Mesothelial cell of epicardium (in vitro differentiated cells): ENCODE measurements at regions not wholly inside any gene's neighbourhood (a gene's known extent, or its start where the extent isn't known, plus 50 kb on each side); places are given as distances from the start of the nearest gene placed in this dataset.
"Not testable (repeated sequence)": the region's sequence is repeated elsewhere in the genome, so short reads cannot be mapped to it uniquely, and the experiment has no call there.

ENCODE experiments used
- DNase-seq, 2 experiments: peaks; one replicate each; pipeline ENCODE4 v3.0.0; 2021; ENCODE audit warnings: low spot score in 2 of 2; ENCODE audit not compliant: unreplicated experiment in 2 of 2
- H3K27ac Mint-ChIP-seq: 2 replicates; pipeline ENCODE4 v1.8.0; 2021; ENCODE audit warnings: mixed read lengths
- H3K27me3 Mint-ChIP-seq: 2 replicates; pipeline ENCODE4 v1.8.0; 2021; ENCODE audit warnings: low read depth, mixed read lengths
- H3K36me3 Mint-ChIP-seq: 2 replicates; pipeline ENCODE4 v1.8.0; 2021; ENCODE audit warnings: mixed read lengths
- H3K4me1 Mint-ChIP-seq: 2 replicates; pipeline ENCODE4 v1.8.0; 2021; ENCODE audit warnings: mixed read lengths
- H3K4me3 Mint-ChIP-seq: 2 replicates; pipeline ENCODE4 v1.8.0; 2021; ENCODE audit warnings: mild to moderate bottlenecking, moderate library complexity, mixed read lengths
- H3K9me3 Mint-ChIP-seq: 2 replicates; pipeline ENCODE4 v1.8.0; 2021; ENCODE audit warnings: mixed read lengths
- CTCF ChIP-seq: fragments of 200-600 bp; sonication (generic); IDR thresholded peaks from one replicate; pipeline ENCODE4 v1.5.0; 2021; ENCODE audit warnings: antibody characterized with exemption; ENCODE audit not compliant: unreplicated experiment

- Mint-ChIP-seq H3K9me3 (no peaks in the 10 kb centered on the region), H3K27me3 (no peaks in the 10 kb centered on the region)
Observed at GRCh38 chr5:116771466-116772151, 197.0 kb upstream of the SEMA6A start.

GRCh38 chr5:116769953-116770352 is 195.3 kb upstream of the SEMA6A start:
- not testable (repeated sequence) for H3K9me3 Mint-ChIP-seq, H3K4me3 Mint-ChIP-seq, H3K27me3 Mint-ChIP-seq, DNase-seq, H3K27ac Mint-ChIP-seq, H3K36me3 Mint-ChIP-seq
- H3K4me1 Mint-ChIP-seq: peaks cover 39% of the 10 kb centered on the region

More at GRCh38 chr5:116771466-116772151, 197.0 kb upstream of the SEMA6A start:
- TF ChIP-seq CTCF: no peak
- Mint-ChIP-seq H3K27ac (no peak overlapping the region), H3K4me3 (no peak overlapping the region), H3K36me3 (no peaks in the 10 kb centered on the region), H3K4me1 (peaks cover 35% of the 10 kb centered on the region)
- no peak for DNase-seq

GRCh38 chr5:116769470-116769869 is 194.8 kb upstream of the SEMA6A start:
- Mint-ChIP-seq H3K9me3 (no peaks in the 10 kb centered on the region), H3K27ac (no peak overlapping the region), H3K27me3 (no peaks in the 10 kb centered on the region), H3K4me1 (peaks cover 35% of the 10 kb centered on the region), H3K36me3 (no peaks in the 10 kb centered on the region), H3K4me3 (no peak overlapping the region)
- no peak for DNase-seq
- TF ChIP-seq CTCF: no peak

GRCh38 chr5:116766470-116766947 is 191.9 kb upstream of the SEMA6A start:
- TF ChIP-seq CTCF: no peak
- no peaks in the 10 kb centered on the region for H3K9me3 Mint-ChIP-seq
- no peaks in the 10 kb centered on the region for H3K27me3 Mint-ChIP-seq
- DNase-seq: no peak
- H3K36me3 Mint-ChIP-seq: no peaks in the 10 kb centered on the region
- H3K27ac Mint-ChIP-seq: no peak overlapping the region
- H3K4me1 Mint-ChIP-seq: peaks cover 18% of the 10 kb centered on the region
- no peak overlapping the region for H3K4me3 Mint-ChIP-seq

GRCh38 chr5:116765441-116765840 is 190.8 kb upstream of the SEMA6A start:
- peaks cover 17% of the 10 kb centered on the region for H3K4me1 Mint-ChIP-seq
- no peak for TF ChIP-seq CTCF
- H3K9me3 Mint-ChIP-seq: no peaks in the 10 kb centered on the region
- H3K27ac Mint-ChIP-seq: no peak overlapping the region
- DNase-seq: no peak
- no peak overlapping the region for H3K4me3 Mint-ChIP-seq
- H3K27me3 Mint-ChIP-seq: no peaks in the 10 kb centered on the region
- H3K36me3 Mint-ChIP-seq: no peaks in the 10 kb centered on the region

GRCh38 chr5:116764941-116765340 is 190.3 kb upstream of the SEMA6A start:
- Mint-ChIP-seq H3K4me1 (peaks cover 21% of the 10 kb centered on the region), H3K27me3 (no peaks in the 10 kb centered on the region), H3K4me3 (no peak overlapping the region), H3K9me3 (no peaks in the 10 kb centered on the region), H3K27ac (no peak overlapping the region), H3K36me3 (no peaks in the 10 kb centered on the region)
- no peak for TF ChIP-seq CTCF
- no peak for DNase-seq
